Chondrocyte (in vitro differentiated cells): ENCODE measurements at regions not wholly inside any gene's neighbourhood (a gene's known extent, or its start where the extent isn't known, plus 50 kb on each side); places are given as distances from the start of the nearest gene placed in this dataset.

Experiments used
- DNase-seq: peaks from one replicate; pipeline ENCODE4 v3.0.0; 2021; ENCODE audit warnings: mixed read lengths, low spot score
- H3K27ac Mint-ChIP-seq: one replicate; pipeline ENCODE4 v1.8.0; 2021; ENCODE audit warnings: mild to moderate bottlenecking, moderate library complexity, mixed read lengths; ENCODE audit not compliant: unreplicated experiment
- H3K27me3 Mint-ChIP-seq: 2 replicates; pipeline ENCODE4 v1.8.0; 2021; ENCODE audit warnings: low read depth, mixed read lengths
- H3K36me3 Mint-ChIP-seq: 2 replicates; pipeline ENCODE4 v1.8.0; 2021; ENCODE audit warnings: low read depth, mixed read lengths
- H3K4me1 Mint-ChIP-seq: 2 replicates; pipeline ENCODE4 v1.8.0; 2021; ENCODE audit warnings: low read depth, mild to moderate bottlenecking, mixed read lengths
- H3K4me3 Mint-ChIP-seq: one replicate; pipeline ENCODE4 v1.8.0; 2021; ENCODE audit warnings: mild to moderate bottlenecking, moderate library complexity, mixed read lengths; ENCODE audit not compliant: unreplicated experiment
- H3K9me3 Mint-ChIP-seq: 2 replicates; pipeline ENCODE4 v1.8.0; 2021; ENCODE audit warnings: low read depth, mixed read lengths
- CTCF ChIP-seq: fragments of 200-600 bp; sonication (generic); IDR thresholded peaks from 2 replicates; pipeline ENCODE4 v1.5.0; 2021; ENCODE audit warnings: antibody characterized with exemption, mild to moderate bottlenecking, moderate library complexity

- peaks cover 20% of the 10 kb centered on the region for H3K4me1 Mint-ChIP-seq
- no peaks in the 10 kb centered on the region for H3K9me3 Mint-ChIP-seq
- no peaks in the 10 kb centered on the region for H3K36me3 Mint-ChIP-seq
- TF ChIP-seq CTCF: no peak
- H3K27ac Mint-ChIP-seq: peak overlapping the region; percentile 42
- H3K27me3 Mint-ChIP-seq: no peaks in the 10 kb centered on the region
- H3K4me3 Mint-ChIP-seq: no peak overlapping the region
- DNase-seq: no peak
Observed at GRCh38 chr4:55175779-55176231, 50.4 kb upstream of the KDR start.

- no peak overlapping the region for H3K4me3 Mint-ChIP-seq
- no peak for TF ChIP-seq CTCF
- no peaks in the 10 kb centered on the region for H3K36me3 Mint-ChIP-seq
- H3K27me3 Mint-ChIP-seq: no peaks in the 10 kb centered on the region
- H3K9me3 Mint-ChIP-seq: no peaks in the 10 kb centered on the region
- peaks cover 27% of the 10 kb centered on the region for H3K4me1 Mint-ChIP-seq
- peak overlapping the region; percentile 37 for H3K27ac Mint-ChIP-seq
- no peak for DNase-seq
Observed at GRCh38 chr4:55176497-55176896, 51.1 kb upstream of the KDR start.

GRCh38 chr4:55177461-55177860 lies 52.1 kb upstream of the KDR start:
- H3K27me3 Mint-ChIP-seq: no peaks in the 10 kb centered on the region
- DNase-seq: no peak
- no peaks in the 10 kb centered on the region for H3K36me3 Mint-ChIP-seq
- TF ChIP-seq CTCF: no peak
- H3K4me3 Mint-ChIP-seq: no peak overlapping the region
- no peaks in the 10 kb centered on the region for H3K9me3 Mint-ChIP-seq
- peaks cover 33% of the 10 kb centered on the region for H3K4me1 Mint-ChIP-seq
- H3K27ac Mint-ChIP-seq: no peak overlapping the region

GRCh38 chr4:55178226-55179005 lies 53.0 kb upstream of the KDR start:
- no peak for DNase-seq
- peaks cover 29% of the 10 kb centered on the region for H3K4me1 Mint-ChIP-seq
- H3K4me3 Mint-ChIP-seq: no peak overlapping the region
- no peaks in the 10 kb centered on the region for H3K27me3 Mint-ChIP-seq
- no peak overlapping the region for H3K27ac Mint-ChIP-seq
- no peaks in the 10 kb centered on the region for H3K9me3 Mint-ChIP-seq
- TF ChIP-seq CTCF: no peak
- H3K36me3 Mint-ChIP-seq: no peaks in the 10 kb centered on the region

- H3K27ac Mint-ChIP-seq: peak overlapping the region; percentile 29
- H3K4me1 Mint-ChIP-seq: peaks cover 40% of the 10 kb centered on the region
- no peaks in the 10 kb centered on the region for H3K27me3 Mint-ChIP-seq
- peaks cover 5% of the 10 kb centered on the region for H3K9me3 Mint-ChIP-seq
- no peak for TF ChIP-seq CTCF
- DNase-seq: no peak
- no peak overlapping the region for H3K4me3 Mint-ChIP-seq
- H3K36me3 Mint-ChIP-seq: no peaks in the 10 kb centered on the region
Observed at GRCh38 chr4:55181010-55182005, 55.9 kb upstream of the KDR start.
